Trophoblast cell (in vitro differentiated cells and primary cell): ENCODE measurements at regions not wholly inside any gene's neighbourhood (a gene's known extent, or its start where the extent isn't known, plus 50 kb on each side); places are given as distances from the start of the nearest gene placed in this dataset.

Source experiments
- DNase-seq, 2 donors: peaks; one replicate each; pipeline ENCODE4 v3.0.0-alpha.2; 2016
- H2AFZ ChIP-seq: 2 replicates; pipeline ENCODE4 v1.6.1; 2013; ENCODE audit warnings: low read length, moderate library complexity, mild to moderate bottlenecking; ENCODE audit not compliant: insufficient read depth, poor library complexity
- H2AK5ac ChIP-seq: 2 replicates; pipeline ENCODE4 v1.6.1; 2013; ENCODE audit warnings: mild to moderate bottlenecking, low read length
- H2BK120ac ChIP-seq: 2 replicates; pipeline ENCODE4 v1.6.1; 2013; ENCODE audit warnings: low read length, mild to moderate bottlenecking, moderate library complexity; ENCODE audit not compliant: insufficient read depth, poor library complexity
- H2BK12ac ChIP-seq: 2 replicates; pipeline ENCODE4 v1.6.1; 2013; ENCODE audit warnings: mild to moderate bottlenecking, low read length, moderate library complexity
- H2BK5ac ChIP-seq: 2 replicates; pipeline ENCODE4 v1.6.1; 2013; ENCODE audit warnings: low read length, low read depth, moderate library complexity, mild to moderate bottlenecking; ENCODE audit not compliant: poor library complexity
- H3K14ac ChIP-seq: 2 replicates; pipeline ENCODE4 v1.6.1; 2013; ENCODE audit warnings: mild to moderate bottlenecking, low read length
- H3K18ac ChIP-seq: 2 replicates; pipeline ENCODE4 v1.6.1; 2013; ENCODE audit warnings: mild to moderate bottlenecking, low read length
- H3K23ac ChIP-seq: 2 replicates; pipeline ENCODE4 v1.6.1; 2013; ENCODE audit warnings: low read length
- H3K27ac ChIP-seq: 2 replicates; pipeline ENCODE4 v1.5.1; 2013; ENCODE audit warnings: low read depth, mild to moderate bottlenecking, inconsistent platforms, low read length, moderate library complexity
- H3K27me3 ChIP-seq: 2 replicates; pipeline ENCODE4 v1.6.1; 2013; ENCODE audit warnings: inconsistent platforms, mild to moderate bottlenecking, low read length, moderate library complexity; ENCODE audit not compliant: insufficient read depth
- H3K36me3 ChIP-seq, 2 experiments: 1 replicate in 1 of 2; 2 replicates in 1 of 2; pipeline ENCODE4 v1.6.1; 2013; ENCODE audit warnings: low read length in 2 of 2, mild to moderate bottlenecking in 2 of 2, moderate library complexity in 1 of 2; ENCODE audit not compliant: insufficient read depth in 2 of 2, control insufficient read depth in 1 of 2
- H3K4ac ChIP-seq: 2 replicates; pipeline ENCODE4 v1.6.1; 2013; ENCODE audit warnings: low read depth, mild to moderate bottlenecking, low read length, moderate library complexity
- H3K4me1 ChIP-seq, 2 experiments: 1 replicate in 1 of 2; 2 replicates in 1 of 2; pipeline ENCODE4 v1.6.1; 2013; ENCODE audit warnings: low read length in 2 of 2, mild to moderate bottlenecking in 2 of 2, moderate library complexity in 1 of 2; ENCODE audit not compliant: insufficient read depth in 2 of 2, control insufficient read depth in 1 of 2
- H3K4me2 ChIP-seq: 2 replicates; pipeline ENCODE4 v1.6.1; 2013; ENCODE audit warnings: inconsistent platforms, mild to moderate bottlenecking, low read length, moderate library complexity
- H3K4me3 ChIP-seq: 2 replicates; pipeline ENCODE4 v1.5.1; 2013; ENCODE audit warnings: mild to moderate bottlenecking, low read depth, low read length, inconsistent platforms
- H3K79me1 ChIP-seq: one replicate; pipeline ENCODE4 v1.6.1; 2013; ENCODE audit warnings: low read length
- H3K79me2 ChIP-seq: 2 replicates; pipeline ENCODE4 v1.6.1; 2013; ENCODE audit warnings: low read length, mild to moderate bottlenecking; ENCODE audit not compliant: control insufficient read depth, insufficient read depth, poor library complexity
- H3K9ac ChIP-seq: 2 replicates; pipeline ENCODE4 v1.6.1; 2013; ENCODE audit warnings: mild to moderate bottlenecking, low read length
- H3K9me3 ChIP-seq: 2 replicates; pipeline ENCODE4 v1.6.1; 2013; ENCODE audit warnings: low read depth, mild to moderate bottlenecking, control low read depth, inconsistent platforms, low read length; ENCODE audit not compliant: insufficient read depth
- H4K12ac ChIP-seq: 2 replicates; pipeline ENCODE4 v1.6.1; 2013; ENCODE audit warnings: low read depth, mild to moderate bottlenecking, low read length, moderate library complexity
- H4K8ac ChIP-seq: 2 replicates; pipeline ENCODE4 v1.6.1; 2013; ENCODE audit warnings: low read depth, mild to moderate bottlenecking, low read length, moderate library complexity
- H4K91ac ChIP-seq: one replicate; pipeline ENCODE4 v1.6.1; 2013; ENCODE audit warnings: low read depth, mild to moderate bottlenecking, low read length, moderate library complexity
- WGBS: extraction: QIAGEN DNeasy Blood & Tissue Kit; methylation state at CpG from one replicate; pipeline ENCODE4 v1.1.7; 2013; ENCODE audit warnings: missing lambda C conversion rate; ENCODE audit not compliant: insufficient read length, insufficient coverage; ENCODE audit errors: extremely low coverage; 5-methylcytosine and 5-hydroxymethylcytosine counted together

DNA sequence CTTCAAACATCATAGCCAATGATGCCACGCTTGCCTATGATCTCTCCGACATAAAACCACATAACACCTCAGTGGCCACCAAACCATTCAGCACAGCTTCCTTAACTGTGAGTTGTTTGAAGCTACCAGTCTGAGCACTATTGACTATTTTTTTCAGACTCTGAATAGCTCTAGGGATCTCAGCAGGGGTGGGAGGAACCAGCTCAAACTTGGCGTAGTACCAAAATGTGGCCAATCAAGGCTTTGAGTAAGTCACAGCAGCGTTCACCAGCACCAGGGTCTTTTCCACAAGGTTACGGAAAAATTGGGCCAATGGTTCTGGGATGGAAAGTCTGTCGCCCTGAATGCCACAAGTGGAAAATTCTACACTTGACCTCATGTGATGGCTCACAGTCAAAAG is 70.6 kb downstream of the SMPDL3A start:
- H2BK12ac ChIP-seq = no peak overlapping the region
- H3K4me2 ChIP-seq = no peak overlapping the region
- H3K79me1 ChIP-seq = no peaks in the 10 kb centered on the region
- H4K91ac ChIP-seq = no peak overlapping the region
- no peak overlapping the region for H3K18ac ChIP-seq
- no peak overlapping the region for H3K27ac ChIP-seq
- no peak overlapping the region for H3K14ac ChIP-seq
- WGBS = no CpG with 5 or more reads among the region's 6 CpGs
- H2BK120ac ChIP-seq = no peak overlapping the region
- H3K4ac ChIP-seq = no peak overlapping the region
- peak overlapping the region; percentile 81 for H3K23ac ChIP-seq
- H3K9ac ChIP-seq = no peak overlapping the region
- no peaks in the 10 kb centered on the region for H3K9me3 ChIP-seq
- no peaks in the 10 kb centered on the region for H3K27me3 ChIP-seq
- H3K79me2 ChIP-seq = no peaks in the 10 kb centered on the region
- H3K36me3 ChIP-seq = no peaks in the 10 kb centered on the region
- no peaks in the 10 kb centered on the region for H3K4me1 ChIP-seq
- H4K8ac ChIP-seq = no peak overlapping the region
- H2BK5ac ChIP-seq = no peak overlapping the region
- no peak overlapping the region for H3K4me3 ChIP-seq
- no peak overlapping the region for H4K12ac ChIP-seq
- DNase-seq = no peak
- H2AFZ ChIP-seq = no peak overlapping the region
- H2AK5ac ChIP-seq = no peak overlapping the region

DNA sequence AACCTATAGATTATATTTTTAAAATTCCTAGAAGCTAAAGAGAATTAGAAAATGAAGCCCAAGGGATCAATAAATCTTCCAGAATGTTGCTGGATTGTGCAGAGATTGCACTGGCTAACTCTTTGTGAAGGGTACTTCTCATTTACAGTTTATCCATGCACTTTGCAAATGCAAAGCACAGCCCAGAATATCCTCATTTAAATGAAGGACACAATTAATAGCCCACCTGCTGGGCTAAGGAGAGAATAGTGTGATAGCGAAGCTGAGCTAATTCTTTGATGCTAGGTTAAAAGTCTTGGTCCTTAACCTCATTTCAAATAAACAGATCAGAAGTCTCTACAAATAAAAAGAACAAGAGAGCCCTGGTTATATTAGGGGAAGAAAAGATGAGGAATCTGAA is 72.5 kb downstream of the SMPDL3A start:
- H3K9me3 ChIP-seq = no peaks in the 10 kb centered on the region
- H3K4ac ChIP-seq = no peak overlapping the region
- H3K79me1 ChIP-seq = no peaks in the 10 kb centered on the region
- H3K36me3 ChIP-seq = no peaks in the 10 kb centered on the region
- H3K79me2 ChIP-seq = no peaks in the 10 kb centered on the region
- no peak overlapping the region for H3K27ac ChIP-seq
- H3K4me1 ChIP-seq = no peaks in the 10 kb centered on the region
- H2BK12ac ChIP-seq = no peak overlapping the region
- H2BK5ac ChIP-seq = no peak overlapping the region
- H4K8ac ChIP-seq = no peak overlapping the region
- H4K12ac ChIP-seq = no peak overlapping the region
- no peak for DNase-seq
- H3K9ac ChIP-seq = no peak overlapping the region
- H3K4me3 ChIP-seq = no peak overlapping the region
- no peak overlapping the region for H3K18ac ChIP-seq
- H3K4me2 ChIP-seq = no peak overlapping the region
- no peak overlapping the region for H2AFZ ChIP-seq
- no peak overlapping the region for H3K14ac ChIP-seq
- WGBS = no CpG with 5 or more reads among the region's 1 CpG
- no peak overlapping the region for H3K23ac ChIP-seq
- no peak overlapping the region for H2AK5ac ChIP-seq
- H4K91ac ChIP-seq = no peak overlapping the region
- H3K27me3 ChIP-seq = no peaks in the 10 kb centered on the region
- H2BK120ac ChIP-seq = no peak overlapping the region

DNA sequence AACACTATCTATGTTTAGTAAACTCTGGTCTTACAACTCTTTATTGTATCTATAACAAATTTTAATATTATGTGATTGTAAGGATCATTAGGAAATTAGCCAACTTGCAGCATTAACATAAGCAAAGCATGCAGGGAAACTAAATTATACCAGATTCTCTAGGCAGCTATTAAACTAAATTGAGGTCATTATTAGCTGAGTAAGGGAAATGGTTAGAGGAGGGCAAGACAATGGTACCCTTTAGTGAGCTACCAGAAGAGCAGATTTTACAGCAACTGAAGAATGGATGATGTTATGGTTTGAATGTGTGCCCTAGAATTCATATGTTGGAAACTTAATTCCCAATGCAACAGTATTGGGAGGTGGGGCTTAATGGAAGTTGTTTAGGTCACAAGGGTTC is 79.1 kb downstream of the SMPDL3A start:
- H2BK120ac ChIP-seq = no peak overlapping the region
- no peak for DNase-seq
- no peaks in the 10 kb centered on the region for H3K79me2 ChIP-seq
- no peaks in the 10 kb centered on the region for H3K4me1 ChIP-seq
- H3K9ac ChIP-seq = no peak overlapping the region
- no peak overlapping the region for H2AFZ ChIP-seq
- H3K14ac ChIP-seq = no peak overlapping the region
- no peak overlapping the region for H3K23ac ChIP-seq
- no peak overlapping the region for H4K91ac ChIP-seq
- no peaks in the 10 kb centered on the region for H3K36me3 ChIP-seq
- H4K8ac ChIP-seq = no peak overlapping the region
- no peak overlapping the region for H2AK5ac ChIP-seq
- no peak overlapping the region for H3K4me3 ChIP-seq
- H3K18ac ChIP-seq = no peak overlapping the region
- H3K27ac ChIP-seq = no peak overlapping the region
- no peak overlapping the region for H2BK12ac ChIP-seq
- no peaks in the 10 kb centered on the region for H3K79me1 ChIP-seq
- H3K27me3 ChIP-seq = no peaks in the 10 kb centered on the region
- H2BK5ac ChIP-seq = no peak overlapping the region
- H3K4me2 ChIP-seq = no peak overlapping the region
- no peak overlapping the region for H3K4ac ChIP-seq
- H4K12ac ChIP-seq = no peak overlapping the region
- H3K9me3 ChIP-seq = no peaks in the 10 kb centered on the region

DNA sequence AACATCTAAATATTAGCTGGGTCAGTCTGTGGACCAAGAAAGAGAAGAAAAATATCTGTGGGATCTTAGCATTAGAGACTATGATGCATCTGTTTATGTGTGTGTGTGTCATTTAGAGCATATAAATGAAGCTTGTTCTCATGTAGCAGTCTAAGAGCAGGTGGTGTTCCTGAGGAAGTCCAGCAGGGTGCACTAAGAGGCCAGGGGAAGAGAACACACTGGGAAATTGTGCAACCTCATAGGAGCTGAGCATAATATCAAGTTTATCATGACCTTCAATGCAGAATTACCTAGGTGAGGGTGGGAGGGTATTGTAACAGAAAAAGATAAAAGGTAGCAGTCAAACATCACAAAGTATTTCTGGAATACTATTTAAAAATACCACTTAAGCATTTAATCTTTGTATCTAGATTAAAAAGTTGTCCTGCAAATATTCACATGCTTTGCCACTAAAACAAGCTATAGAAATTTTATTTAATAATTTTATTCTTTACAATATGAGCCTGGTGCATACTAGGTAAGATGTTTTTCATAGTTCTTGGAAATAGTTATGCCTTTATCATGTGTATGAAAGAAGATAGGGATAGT is 80.5 kb downstream of the SMPDL3A start:
- no peak overlapping the region for H4K8ac ChIP-seq
- H3K18ac ChIP-seq = no peak overlapping the region
- no peak overlapping the region for H3K4me3 ChIP-seq
- H4K91ac ChIP-seq = no peak overlapping the region
- H3K23ac ChIP-seq = no peak overlapping the region
- no peaks in the 10 kb centered on the region for H3K36me3 ChIP-seq
- H3K4me1 ChIP-seq = no peaks in the 10 kb centered on the region
- H3K4me2 ChIP-seq = no peak overlapping the region
- H3K9ac ChIP-seq = no peak overlapping the region
- H4K12ac ChIP-seq = no peak overlapping the region
- no peaks in the 10 kb centered on the region for H3K9me3 ChIP-seq
- no peak overlapping the region for H3K27ac ChIP-seq
- no peak overlapping the region for H3K14ac ChIP-seq
- no peak overlapping the region for H2BK5ac ChIP-seq
- peak; percentile 35 to 68 for DNase-seq
- no peaks in the 10 kb centered on the region for H3K79me1 ChIP-seq
- no peak overlapping the region for H2BK12ac ChIP-seq
- no peaks in the 10 kb centered on the region for H3K27me3 ChIP-seq
- H2AFZ ChIP-seq = no peak overlapping the region
- H2AK5ac ChIP-seq = no peak overlapping the region
- H2BK120ac ChIP-seq = no peak overlapping the region
- no peak overlapping the region for H3K4ac ChIP-seq
- H3K79me2 ChIP-seq = no peaks in the 10 kb centered on the region
